ENCODE measurements at regions not wholly inside any gene's neighbourhood (a gene's known extent, or its start where the extent isn't known, plus 50 kb on each side); places are given as distances from the start of the nearest gene placed in this dataset.

GRCh38 chr5:165495829-165496380 lies 1990.5 kb downstream of the MAT2B start:
- H3K4me1 ChIP-seq = no peaks in the 10 kb centered on the region
- no peaks in the 10 kb centered on the region for H3K9me3 ChIP-seq
- no peak overlapping the region for H3K27ac ChIP-seq
- H3K36me3 ChIP-seq = no peaks in the 10 kb centered on the region
- no peaks in the 10 kb centered on the region for H3K27me3 ChIP-seq
- DNase-seq (ENCODE audit: low spot score) = no peak
- TF ChIP-seq CTCF (IDR thresholded peaks at IDR 0.05) = no peak
- no peak overlapping the region for H3K4me3 ChIP-seq

- no peak for DNase-seq (ENCODE audit: low spot score)
- H3K4me3 ChIP-seq = no peak overlapping the region
- no peaks in the 10 kb centered on the region for H3K4me1 ChIP-seq
- no peaks in the 10 kb centered on the region for H3K36me3 ChIP-seq
- H3K27me3 ChIP-seq = no peaks in the 10 kb centered on the region
- TF ChIP-seq CTCF (IDR thresholded peaks at IDR 0.05) = peak in 1 of 2 donors; percentile 20
- no peak overlapping the region for H3K27ac ChIP-seq
- no peaks in the 10 kb centered on the region for H3K9me3 ChIP-seq
These were observed 1992.3 kb downstream of the MAT2B start for GRCh38 chr5:165497707-165498106.

GRCh38 chr5:165502893-165503691 lies 1997.7 kb downstream of the MAT2B start:
- Histone ChIP-seq H3K4me1 (no peaks in the 10 kb centered on the region), H3K4me3 (no peak overlapping the region), H3K9me3 (peaks cover 0 to 15% of the 10 kb centered on the region in 2 donors), H3K27ac (no peak overlapping the region), H3K36me3 (no peaks in the 10 kb centered on the region), H3K27me3 (no peaks in the 10 kb centered on the region)
- no peak for DNase-seq (ENCODE audit: low spot score)
- TF ChIP-seq CTCF (IDR thresholded peaks at IDR 0.05) = no peak

DNA sequence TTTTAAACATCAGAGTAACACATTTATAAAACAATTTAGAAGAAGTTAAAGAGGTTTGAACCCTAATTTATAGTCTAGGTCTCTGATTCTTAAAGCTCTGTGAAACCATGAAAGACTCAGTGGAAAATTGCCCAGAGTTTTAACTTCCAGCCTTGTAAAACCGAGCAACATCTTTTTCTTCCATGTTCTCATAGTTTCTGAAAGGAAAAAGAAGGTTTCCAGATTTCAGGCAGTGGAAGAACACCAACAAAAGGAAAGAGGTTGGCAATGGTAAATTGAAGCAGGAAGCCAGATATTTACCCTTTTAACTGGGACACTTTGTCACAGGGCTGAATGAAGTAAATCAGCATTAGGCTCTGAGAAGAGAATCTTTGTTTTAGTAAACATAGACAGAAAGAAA lies 1999.3 kb downstream of the MAT2B start:
- Histone ChIP-seq H3K27me3 (no peaks in the 10 kb centered on the region), H3K27ac (no peak overlapping the region), H3K4me3 (no peak overlapping the region), H3K4me1 (no peaks in the 10 kb centered on the region), H3K9me3 (peaks cover 0 to 23% of the 10 kb centered on the region in 2 donors), H3K36me3 (no peaks in the 10 kb centered on the region)
- no peak for DNase-seq (ENCODE audit: low spot score)
- TF ChIP-seq CTCF (IDR thresholded peaks at IDR 0.05) = no peak

GRCh38 chr5:165508286-165508685 lies 2002.9 kb downstream of the MAT2B start:
- no peak for TF ChIP-seq CTCF (IDR thresholded peaks at IDR 0.05)
- H3K27ac ChIP-seq = no peak overlapping the region
- H3K4me1 ChIP-seq = no peaks in the 10 kb centered on the region
- H3K4me3 ChIP-seq = no peak overlapping the region
- H3K27me3 ChIP-seq = no peaks in the 10 kb centered on the region
- no peak for DNase-seq (ENCODE audit: low spot score)
- peaks cover 0 to 23% of the 10 kb centered on the region in 2 donors for H3K9me3 ChIP-seq
- H3K36me3 ChIP-seq = no peaks in the 10 kb centered on the region
